ENCODE measurements at regions not wholly inside any gene's neighbourhood (a gene's known extent, or its start where the extent isn't known, plus 50 kb on each side); places are given as distances from the start of the nearest gene placed in this dataset.

- no peak for DNase-seq
Observed at GRCh38 chr2:239537633-239538356, 137.0 kb upstream of the HDAC4 start.

GRCh38 chr2:239536186-239536585 lies 135.4 kb upstream of the HDAC4 start:
- DNase-seq = no peak

- DNase-seq = no peak
Observed at GRCh38 chr2:239535413-239536144, 134.8 kb upstream of the HDAC4 start.

- DNase-seq = no peak
Observed at GRCh38 chr2:239534581-239535412, 134.0 kb upstream of the HDAC4 start.

- no peak for DNase-seq
Observed at GRCh38 chr2:239533569-239534316, 132.9 kb upstream of the HDAC4 start.

GRCh38 chr2:239532859-239533258 lies 132.0 kb upstream of the HDAC4 start:
- DNase-seq = no peak

- no peak for DNase-seq
Observed at GRCh38 chr2:239532250-239532649, 131.4 kb upstream of the HDAC4 start.

- DNase-seq = no peak
Observed at GRCh38 chr2:239531456-239532241, 130.8 kb upstream of the HDAC4 start.

- DNase-seq = no peak
Observed at GRCh38 chr2:239530749-239531316, 130.0 kb upstream of the HDAC4 start.

GRCh38 chr2:239529313-239530015 lies 128.6 kb upstream of the HDAC4 start:
- DNase-seq = no peak

GRCh38 chr2:239528883-239529282 lies 128.1 kb upstream of the HDAC4 start:
- no peak for DNase-seq

- DNase-seq = no peak
Observed at GRCh38 chr2:239528146-239528545, 127.3 kb upstream of the HDAC4 start.

- DNase-seq = no peak
Observed at GRCh38 chr2:239526666-239527415, 126.0 kb upstream of the HDAC4 start.

GRCh38 chr2:239526038-239526437 lies 125.2 kb upstream of the HDAC4 start:
- DNase-seq = no peak

- DNase-seq = no peak
Observed at GRCh38 chr2:239523954-239524330, 123.1 kb upstream of the HDAC4 start.

GRCh38 chr2:239523147-239523953 lies 122.5 kb upstream of the HDAC4 start:
- DNase-seq = no peak

- no peak for DNase-seq
Observed at GRCh38 chr2:239522740-239523119, 121.9 kb upstream of the HDAC4 start.

GRCh38 chr2:239522002-239522739 lies 121.4 kb upstream of the HDAC4 start:
- no peak for DNase-seq

GRCh38 chr2:239521518-239521815 lies 120.6 kb upstream of the HDAC4 start:
- DNase-seq = no peak

All from activated CD4-positive, alpha-beta T cell treated with anti-CD3 and anti-CD28 coated beads, Interleukin-10, Interleukin-2, amounts not matched to agents 100 ng/mL and 50 ng/mL, durations not matched to agents 16 hours and 8 hours (primary cell).